HUES64 (cell line): ENCODE measurements at regions not wholly inside any gene's neighbourhood (a gene's known extent, or its start where the extent isn't known, plus 50 kb on each side); places are given as distances from the start of the nearest gene placed in this dataset.

Experiments used
- H3K27ac ChIP-seq: 2 replicates; pipeline ENCODE4 v1.7.0; 2013; ENCODE audit warnings: low read depth, low read length, inconsistent platforms
- H3K27me3 ChIP-seq: 2 replicates; pipeline ENCODE4 v1.6.1; 2013; ENCODE audit warnings: mild to moderate bottlenecking, low read length; ENCODE audit not compliant: insufficient read depth
- H3K36me3 ChIP-seq: 2 replicates; pipeline ENCODE4 v1.6.1; 2013; ENCODE audit warnings: mild to moderate bottlenecking, low read length; ENCODE audit not compliant: insufficient read depth
- H3K4me1 ChIP-seq: 2 replicates; pipeline ENCODE4 v1.6.1; 2013; ENCODE audit warnings: mild to moderate bottlenecking, low read length, moderate library complexity; ENCODE audit not compliant: insufficient read depth
- H3K4me3 ChIP-seq: 2 replicates; pipeline ENCODE4 v1.5.1; 2013; ENCODE audit warnings: mild to moderate bottlenecking, low read length, moderate library complexity
- H3K9ac ChIP-seq: 2 replicates; pipeline ENCODE4 v1.6.1; 2013; ENCODE audit warnings: mild to moderate bottlenecking, low read depth, low read length
- H3K9me3 ChIP-seq: 2 replicates; pipeline ENCODE4 v1.6.1; 2013; ENCODE audit warnings: low read depth, low read length; ENCODE audit not compliant: insufficient read depth
- WGBS: fragments of 150-250, 120-280 bp; methylation state at CpG from one replicate; pipeline ENCODE4 v1.1.7; 2013; ENCODE audit warnings: missing lambda C conversion rate; 5-methylcytosine and 5-hydroxymethylcytosine counted together

DNA sequence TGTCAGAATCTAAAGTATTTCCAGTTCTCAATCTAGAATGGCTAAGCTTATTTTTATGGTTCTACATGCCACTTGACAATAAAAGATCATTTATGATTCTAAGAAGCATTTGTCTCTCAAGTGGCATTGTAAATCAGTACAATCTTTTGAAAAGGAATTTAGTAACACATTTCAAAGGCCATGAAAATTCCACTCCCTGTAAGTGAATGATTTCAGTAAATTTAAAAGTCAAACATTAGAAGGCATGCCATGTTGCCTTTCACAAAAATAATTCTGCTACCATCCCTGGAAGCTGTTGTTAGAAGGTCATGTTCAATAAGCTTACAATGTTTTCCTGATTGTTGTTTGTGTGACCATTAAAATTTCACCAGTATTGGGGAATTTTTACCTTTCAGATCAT lies 142.9 kb downstream of the RPIA start:
- H3K36me3 ChIP-seq = no peaks in the 10 kb centered on the region
- no peaks in the 10 kb centered on the region for H3K27me3 ChIP-seq
- no peaks in the 10 kb centered on the region for H3K9me3 ChIP-seq
- no peak overlapping the region for H3K9ac ChIP-seq
- no peaks in the 10 kb centered on the region for H3K4me1 ChIP-seq
- no peak overlapping the region for H3K4me3 ChIP-seq
- no peak overlapping the region for H3K27ac ChIP-seq

DNA sequence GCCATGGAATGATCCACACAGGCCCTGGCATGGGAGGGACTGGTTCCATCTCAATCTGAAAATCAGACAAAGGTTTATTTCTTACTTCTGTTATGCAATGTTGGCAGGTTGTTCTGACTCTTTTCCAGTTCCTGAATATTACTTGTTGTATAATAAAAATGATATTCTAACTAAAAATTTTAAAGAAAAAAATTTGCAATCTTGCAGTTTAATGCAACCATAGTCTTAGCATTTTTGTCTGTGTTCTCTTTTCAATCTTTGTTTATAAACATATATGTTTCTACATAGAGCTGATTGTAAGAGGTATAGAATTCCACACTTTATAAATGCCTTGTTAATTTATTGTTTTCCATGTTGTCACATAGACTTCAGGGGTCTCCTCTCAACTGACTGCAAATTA lies 143.4 kb downstream of the RPIA start:
- Histone ChIP-seq H3K4me1 (no peaks in the 10 kb centered on the region), H3K9ac (no peak overlapping the region), H3K27me3 (no peaks in the 10 kb centered on the region), H3K36me3 (no peaks in the 10 kb centered on the region), H3K4me3 (no peak overlapping the region), H3K27ac (no peak overlapping the region), H3K9me3 (no peaks in the 10 kb centered on the region)

DNA sequence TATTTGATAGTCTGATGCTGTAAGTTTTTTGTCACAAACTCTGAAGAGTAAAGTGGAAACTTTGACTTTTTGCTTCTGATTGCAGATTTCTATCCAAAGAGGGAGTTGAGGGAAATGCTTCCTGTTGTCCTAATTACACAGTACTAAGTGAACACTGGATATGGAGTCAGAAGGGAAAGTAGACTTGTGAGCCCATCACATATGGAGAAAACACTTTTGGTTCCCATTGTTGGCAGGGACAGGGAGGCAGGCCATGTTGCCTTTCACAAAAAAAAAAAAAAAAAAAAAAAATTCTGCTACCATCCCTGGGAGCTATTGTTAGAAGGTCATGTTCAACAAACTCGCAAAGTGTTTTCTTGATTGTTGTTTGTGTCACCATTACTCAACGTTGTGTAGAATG lies 144.3 kb downstream of the RPIA start:
- Histone ChIP-seq H3K9ac (no peak overlapping the region), H3K27me3 (no peaks in the 10 kb centered on the region), H3K36me3 (no peaks in the 10 kb centered on the region), H3K4me3 (no peak overlapping the region), H3K27ac (no peak overlapping the region), H3K9me3 (no peaks in the 10 kb centered on the region), H3K4me1 (no peaks in the 10 kb centered on the region)
- 83% methylated on average over 2 of the region's 2 CpGs for WGBS

DNA sequence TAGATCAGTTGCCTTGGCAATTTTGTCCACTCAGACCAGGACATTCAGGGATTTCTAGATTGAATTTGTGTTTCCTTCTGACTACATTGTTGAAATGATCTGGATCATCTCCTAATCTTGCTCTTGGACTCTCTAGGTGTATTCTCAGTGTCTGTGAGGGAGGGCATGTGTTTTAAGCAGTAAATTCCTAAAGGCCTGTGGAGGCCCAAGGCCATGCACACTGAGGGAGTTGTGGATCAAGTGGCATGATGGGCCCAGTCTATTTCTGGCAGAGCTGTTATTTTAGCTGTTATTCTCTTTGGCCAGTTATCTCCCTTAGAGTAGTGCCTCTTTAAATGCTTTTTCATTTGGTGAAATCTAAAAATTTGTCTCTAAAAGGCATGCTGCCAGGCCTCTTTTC lies 144.9 kb downstream of the RPIA start:
- Histone ChIP-seq H3K27me3 (no peaks in the 10 kb centered on the region), H3K4me1 (no peaks in the 10 kb centered on the region), H3K27ac (no peak overlapping the region), H3K36me3 (no peaks in the 10 kb centered on the region), H3K4me3 (no peak overlapping the region), H3K9me3 (no peaks in the 10 kb centered on the region), H3K9ac (no peak overlapping the region)

DNA sequence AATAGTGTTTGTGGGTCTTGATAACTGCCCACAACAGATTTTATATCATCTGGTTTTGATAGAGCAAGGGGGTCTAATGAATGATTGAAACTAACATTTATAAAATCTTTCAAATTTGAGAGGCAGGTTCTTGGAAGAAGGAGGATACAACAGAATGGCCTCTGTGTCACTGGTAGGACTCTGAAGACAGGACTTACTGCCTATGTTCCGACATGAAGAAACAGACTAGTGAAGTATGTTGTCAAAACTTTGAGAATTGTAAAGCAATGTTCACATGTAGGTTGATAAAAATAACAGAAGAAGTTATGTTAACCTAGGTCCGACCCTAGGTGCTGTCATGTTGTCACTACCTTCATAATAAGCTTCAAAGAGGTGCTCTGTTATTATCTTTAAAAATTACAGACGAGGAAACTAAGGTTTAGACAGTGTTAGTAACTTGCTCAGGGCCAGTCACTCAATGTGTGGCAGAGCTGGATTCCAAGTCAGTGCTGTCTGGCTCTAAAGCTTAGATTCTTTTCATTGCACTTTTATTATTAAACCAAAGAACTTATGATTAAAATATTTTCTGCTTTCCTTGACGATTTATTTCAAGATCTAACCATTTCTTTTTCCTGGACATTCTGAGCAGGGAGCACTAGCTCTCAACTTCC lies 146.2 kb downstream of the RPIA start:
- Histone ChIP-seq H3K9me3 (no peaks in the 10 kb centered on the region), H3K4me1 (no peaks in the 10 kb centered on the region), H3K4me3 (no peak overlapping the region), H3K36me3 (no peaks in the 10 kb centered on the region), H3K27ac (no peak overlapping the region), H3K27me3 (no peaks in the 10 kb centered on the region), H3K9ac (no peak overlapping the region)
- WGBS = 81% methylated on average over 4 of the region's 4 CpGs

DNA sequence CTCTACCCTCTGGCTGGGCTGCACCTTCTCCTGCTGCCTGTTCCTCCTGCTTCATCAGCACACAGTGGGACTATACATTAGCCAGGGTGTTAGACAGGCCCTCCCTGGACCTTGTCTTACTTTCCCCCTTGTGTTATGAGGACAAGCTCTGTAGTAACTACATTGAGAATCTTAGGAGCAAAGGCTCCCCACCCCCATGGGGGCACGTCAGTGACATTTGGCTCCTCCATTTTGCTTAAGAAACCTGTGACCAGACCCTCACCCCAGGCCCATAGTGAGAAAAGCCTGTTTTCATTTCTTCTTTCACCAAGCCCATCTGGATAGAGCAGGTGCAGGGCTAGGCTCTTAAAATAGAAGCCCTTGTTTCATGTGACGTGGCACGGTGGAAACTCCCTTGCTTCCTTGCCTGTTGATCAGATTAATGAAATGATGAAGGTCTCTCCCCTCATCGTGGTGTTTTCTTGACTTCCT lies 146.7 kb downstream of the RPIA start:
- H3K4me3 ChIP-seq = no peak overlapping the region
- no peaks in the 10 kb centered on the region for H3K9me3 ChIP-seq
- no peaks in the 10 kb centered on the region for H3K27me3 ChIP-seq
- 92% methylated on average over 4 of the region's 4 CpGs for WGBS
- H3K9ac ChIP-seq = no peak overlapping the region
- no peaks in the 10 kb centered on the region for H3K36me3 ChIP-seq
- no peak overlapping the region for H3K27ac ChIP-seq
- no peaks in the 10 kb centered on the region for H3K4me1 ChIP-seq

DNA sequence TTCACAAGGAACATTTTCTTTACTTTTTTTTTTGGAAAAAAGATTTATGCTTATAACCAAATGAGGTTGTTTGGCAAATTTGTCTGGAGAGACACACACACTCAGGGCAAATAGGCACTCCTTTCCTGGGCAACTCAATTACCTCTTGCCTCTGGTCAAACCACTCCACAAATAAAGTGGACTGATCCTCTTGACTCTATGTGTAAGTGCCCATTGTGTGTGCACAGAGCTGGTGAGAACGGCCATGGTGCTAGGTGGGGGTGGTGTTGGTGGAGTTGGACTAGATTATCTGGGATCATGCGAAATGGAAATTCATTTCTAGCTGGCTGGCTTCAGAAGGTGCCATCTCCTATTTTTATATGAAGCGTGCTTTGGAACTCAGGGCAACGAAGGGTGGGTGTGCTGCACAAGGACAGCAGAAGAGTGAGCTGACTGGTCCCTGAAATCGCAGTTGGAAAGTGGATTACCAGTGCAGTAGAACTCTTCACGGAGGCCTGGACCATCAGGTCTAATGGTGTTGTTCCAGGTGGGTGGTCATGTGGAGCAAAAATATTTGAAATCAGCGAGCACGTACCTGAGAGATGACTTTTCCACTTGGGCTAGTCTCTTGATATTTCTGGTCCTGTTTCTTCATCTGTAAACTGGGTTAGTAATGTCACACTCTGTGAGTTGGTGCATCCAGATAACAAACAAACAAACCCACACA lies 149.9 kb downstream of the RPIA start:
- Histone ChIP-seq H3K4me1 (no peaks in the 10 kb centered on the region), H3K27ac (no peak overlapping the region), H3K27me3 (no peaks in the 10 kb centered on the region), H3K4me3 (no peak overlapping the region), H3K36me3 (no peaks in the 10 kb centered on the region), H3K9me3 (no peaks in the 10 kb centered on the region), H3K9ac (no peak overlapping the region)
- WGBS = 92% methylated on average over 8 of the region's 8 CpGs

DNA sequence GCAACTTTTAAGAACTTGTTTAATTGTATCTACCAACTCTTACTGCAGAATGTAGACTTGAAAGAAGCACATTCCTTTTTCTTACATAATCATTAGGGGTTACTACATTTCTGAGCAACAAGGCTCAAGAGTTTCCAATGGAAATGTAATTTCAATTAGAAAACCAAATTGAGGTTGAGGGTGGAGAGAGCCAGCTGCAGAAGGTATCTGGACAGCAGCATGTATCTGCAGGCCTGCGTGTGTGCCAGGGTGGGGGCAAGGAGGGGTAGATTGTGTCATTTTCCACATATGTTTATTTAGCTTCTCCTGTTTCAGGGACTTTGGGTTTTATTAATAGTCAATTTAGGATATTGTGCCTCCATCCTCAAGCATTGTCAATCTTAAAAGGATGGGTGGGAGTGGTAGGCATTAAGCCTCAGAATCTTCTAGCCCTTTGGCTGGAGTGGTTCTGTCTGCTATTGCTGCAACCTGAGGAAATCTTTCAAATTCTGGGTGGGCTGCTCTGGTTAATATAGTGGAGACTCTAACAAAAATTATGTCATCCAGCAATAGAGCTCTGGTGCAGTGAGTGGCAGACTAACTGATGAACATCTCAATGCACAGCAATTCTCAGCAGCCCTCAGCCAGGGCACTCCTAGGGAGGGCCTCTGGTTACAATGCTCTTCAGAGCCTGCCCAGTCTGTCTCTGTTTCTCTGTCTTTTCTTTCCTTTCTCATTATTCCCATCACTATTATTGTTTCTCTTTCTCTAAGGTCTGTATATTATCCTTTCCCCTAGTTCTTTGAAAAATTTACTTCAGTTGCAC lies 151.4 kb downstream of the RPIA start:
- Histone ChIP-seq H3K4me3 (no peak overlapping the region), H3K27me3 (no peaks in the 10 kb centered on the region), H3K9me3 (no peaks in the 10 kb centered on the region), H3K27ac (no peak overlapping the region), H3K9ac (no peak overlapping the region), H3K36me3 (no peaks in the 10 kb centered on the region), H3K4me1 (no peaks in the 10 kb centered on the region)
- 95% methylated on average over 1 of the region's 1 CpG for WGBS

DNA sequence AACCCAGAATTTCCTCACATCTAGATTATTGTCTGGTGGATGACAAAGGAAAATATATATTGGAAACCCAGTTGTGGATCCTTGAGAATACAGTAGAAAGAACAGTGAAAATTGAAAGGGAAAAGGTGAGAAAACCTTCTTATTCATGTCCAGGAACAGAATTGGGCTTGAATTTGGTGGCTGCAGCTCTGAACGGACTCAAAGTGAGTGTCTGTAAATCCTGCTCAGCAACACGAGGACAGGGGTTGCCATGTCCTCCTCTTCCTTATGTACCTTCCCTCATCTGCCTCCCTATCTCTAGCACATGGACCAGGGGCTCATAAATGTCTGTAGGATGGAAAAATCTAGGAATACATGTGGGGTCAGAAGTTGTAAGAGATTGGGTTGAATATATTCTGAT lies 152.2 kb downstream of the RPIA start:
- Histone ChIP-seq H3K9ac (no peak overlapping the region), H3K4me3 (no peak overlapping the region), H3K36me3 (no peaks in the 10 kb centered on the region), H3K27me3 (no peaks in the 10 kb centered on the region), H3K9me3 (no peaks in the 10 kb centered on the region), H3K4me1 (no peaks in the 10 kb centered on the region), H3K27ac (no peak overlapping the region)
- WGBS = 84% methylated on average over 2 of the region's 2 CpGs

DNA sequence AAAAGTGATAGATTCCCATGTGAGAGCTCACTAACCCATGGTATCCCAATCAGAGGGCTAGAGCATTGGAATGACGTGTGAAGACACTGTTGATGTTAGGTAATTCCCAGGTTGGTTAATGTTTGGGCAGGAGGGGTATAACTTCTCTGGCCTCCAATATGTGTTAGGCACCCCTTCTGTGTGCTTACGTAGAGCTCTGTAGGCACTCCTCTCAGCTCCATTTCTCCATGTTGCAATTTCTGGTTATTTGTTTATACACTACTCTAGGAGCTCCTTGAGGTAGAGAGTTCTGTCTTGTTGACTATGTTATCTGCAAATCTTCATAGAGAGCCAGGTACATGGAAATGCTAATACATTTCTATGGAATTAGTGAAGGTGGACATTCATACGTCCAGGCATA lies 153.5 kb downstream of the RPIA start:
- Histone ChIP-seq H3K4me3 (no peak overlapping the region), H3K9ac (no peak overlapping the region), H3K27me3 (no peaks in the 10 kb centered on the region), H3K4me1 (no peaks in the 10 kb centered on the region), H3K36me3 (no peaks in the 10 kb centered on the region), H3K27ac (no peak overlapping the region), H3K9me3 (no peaks in the 10 kb centered on the region)
- 87% methylated on average over 2 of the region's 3 CpGs for WGBS

DNA sequence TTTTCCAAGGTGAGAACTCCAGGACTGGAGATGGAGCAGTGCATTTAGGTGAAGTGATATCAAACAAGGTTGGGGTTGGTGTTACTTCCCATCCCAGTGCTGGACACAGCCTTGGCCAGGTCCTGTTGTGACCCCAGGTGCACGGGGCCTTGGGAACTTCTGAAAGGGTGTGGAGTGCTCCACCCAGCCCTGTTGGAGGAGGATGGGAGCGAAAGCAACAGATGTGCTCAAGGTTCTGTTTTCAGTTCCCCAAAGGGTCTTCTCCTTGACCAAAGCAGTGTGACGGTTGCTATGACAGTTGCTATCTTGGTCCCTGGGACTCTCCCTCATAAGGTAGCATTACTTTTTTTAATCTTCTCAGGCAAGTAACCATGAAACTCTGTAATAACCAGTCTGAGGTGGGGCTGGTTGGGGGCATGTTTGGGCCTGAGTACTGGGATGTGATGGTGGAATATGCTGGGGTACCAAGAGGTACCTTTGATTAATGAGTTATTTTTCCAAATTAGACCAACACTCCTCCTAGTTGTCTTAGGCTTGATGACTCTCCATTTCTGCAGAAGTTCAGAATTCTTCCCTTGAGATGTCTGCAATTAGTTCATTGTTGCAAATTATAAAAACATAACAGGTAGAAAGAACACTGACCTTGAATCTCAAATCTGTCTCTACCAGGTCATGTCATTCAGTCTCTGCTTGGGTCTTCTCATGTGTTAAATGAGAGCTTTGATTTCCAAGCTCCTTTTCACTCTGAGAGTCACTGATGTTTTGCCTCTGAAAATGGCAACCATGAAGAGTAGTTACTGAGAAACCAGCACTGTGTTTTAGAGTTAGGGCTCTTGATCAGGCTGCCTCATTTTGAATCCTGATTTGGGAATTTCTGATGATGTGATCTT lies 154.5 kb downstream of the RPIA start:
- Histone ChIP-seq H3K9me3 (no peaks in the 10 kb centered on the region), H3K9ac (no peak overlapping the region), H3K36me3 (no peaks in the 10 kb centered on the region), H3K27ac (no peak overlapping the region), H3K4me3 (no peak overlapping the region), H3K4me1 (no peaks in the 10 kb centered on the region), H3K27me3 (no peaks in the 10 kb centered on the region)
- WGBS = 93% methylated on average over 3 of the region's 3 CpGs
